Activated T-helper 1 cell treated with anti-CD3 and anti-CD28 coated beads, Interleukin-12 subunit alpha, Interleukin-12 subunit beta, Interleukin-2, Interleukin-4 antibody, amounts not matched to agents 30 ng/mL and 10 ng/mL and 1 ng/mL, durations not matched to agents 14 hours and 24 hours and 36 hours (primary cell): ENCODE measurements at regions not wholly inside any gene's neighbourhood (a gene's known extent, or its start where the extent isn't known, plus 50 kb on each side); places are given as distances from the start of the nearest gene placed in this dataset.

ENCODE experiments used
- DNase-seq: peaks from one replicate; pipeline ENCODE4 v3.0.0; 2021; ENCODE audit warnings: low spot score
- H3K27ac Mint-ChIP-seq: one replicate; pipeline ENCODE4 v1.8.0; 2021; ENCODE audit warnings: mild to moderate bottlenecking, mixed read lengths
- H3K27me3 Mint-ChIP-seq: one replicate; pipeline ENCODE4 v1.8.0; 2022; ENCODE audit warnings: mild to moderate bottlenecking, moderate library complexity, mixed read lengths; ENCODE audit not compliant: insufficient read depth
- H3K36me3 Mint-ChIP-seq: one replicate; pipeline ENCODE4 v1.8.0; 2021; ENCODE audit warnings: low read depth, mixed read lengths
- H3K4me1 Mint-ChIP-seq: one replicate; pipeline ENCODE4 v1.8.0; 2021; ENCODE audit warnings: low read depth, mixed read lengths
- H3K4me3 Mint-ChIP-seq: one replicate; pipeline ENCODE4 v1.8.0; 2021; ENCODE audit warnings: mild to moderate bottlenecking, moderate library complexity, mixed read lengths
- H3K9me3 Mint-ChIP-seq: one replicate; pipeline ENCODE4 v1.8.0; 2021; ENCODE audit warnings: mixed read lengths
- intact Hi-C: fragments of 100-400 bp; cut with micrococcal nuclease; formaldehyde crosslinking; loops from one replicate; pipeline ENCODE4 v1.15.1; 2024

- Mint-ChIP-seq H3K4me1 (peaks cover 20% of the 10 kb centered on the region), H3K36me3 (peaks cover 7% of the 10 kb centered on the region), H3K4me3 (peak overlapping the region; percentile 48), H3K9me3 (peaks cover 4% of the 10 kb centered on the region), H3K27ac (peak overlapping the region; percentile 64), H3K27me3 (peaks cover 56% of the 10 kb centered on the region)
- DNase-seq, result no peak
- intact Hi-C loops, result loop anchor here (5.0 to 10.0 kb wide), 3 partner anchors 152 to 2002 kb away; partner anchors contain the start of gene ZNF536
These were observed 149.0 kb upstream of the ZNF536 start for GRCh38 chr19:30222992-30223865.

DNA sequence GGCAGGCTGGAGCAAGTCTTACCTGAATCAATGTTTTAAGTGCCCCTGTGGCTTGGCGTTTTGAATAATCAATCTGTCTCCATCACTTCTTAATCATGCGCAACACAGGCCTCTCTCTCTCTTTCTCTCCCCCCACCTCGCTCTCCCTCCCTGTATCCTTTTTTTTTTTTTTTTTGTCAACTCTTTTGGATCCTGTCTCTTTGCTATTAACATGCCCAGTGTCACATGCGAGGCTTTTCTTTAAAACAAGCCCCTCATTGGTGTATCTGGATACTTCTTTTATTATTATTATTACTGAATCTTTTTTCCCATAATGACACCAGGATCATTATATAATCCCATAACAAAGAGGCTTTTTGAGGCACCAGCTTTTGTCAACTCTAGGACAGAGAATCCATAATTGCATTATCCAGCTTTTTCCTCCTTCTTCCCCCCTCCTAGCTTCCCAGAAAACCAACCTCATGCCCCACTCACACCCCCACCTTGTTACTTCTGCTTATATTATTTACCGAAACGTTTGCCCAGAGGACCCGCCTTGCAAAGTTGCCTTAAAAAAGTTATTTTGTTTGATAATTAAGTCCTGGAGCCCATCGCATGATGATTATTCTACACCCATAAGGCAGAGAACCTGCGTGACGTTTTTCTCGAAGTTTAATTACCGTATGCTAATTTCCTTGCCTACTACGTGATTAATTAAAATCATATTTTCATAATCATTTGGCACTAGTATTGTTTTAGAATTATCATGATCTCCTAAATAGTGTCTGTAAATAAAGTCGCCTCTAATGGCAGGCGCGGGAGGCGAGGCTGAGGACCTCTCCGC, 148.1 kb upstream of the ZNF536 start:
- peak overlapping the region; percentile 64 for H3K27ac Mint-ChIP-seq
- peak overlapping the region; percentile 15 for H3K4me3 Mint-ChIP-seq
- no peak for DNase-seq
- peaks cover 62% of the 10 kb centered on the region for H3K27me3 Mint-ChIP-seq
- peaks cover 20% of the 10 kb centered on the region for H3K4me1 Mint-ChIP-seq
- peaks cover 7% of the 10 kb centered on the region for H3K36me3 Mint-ChIP-seq
- intact Hi-C loops, result loop anchor here (5.0 to 10.0 kb wide), 3 partner anchors 151 to 2001 kb away; partner anchors contain the start of gene ZNF536
- H3K9me3 Mint-ChIP-seq, result peaks cover 4% of the 10 kb centered on the region

DNA sequence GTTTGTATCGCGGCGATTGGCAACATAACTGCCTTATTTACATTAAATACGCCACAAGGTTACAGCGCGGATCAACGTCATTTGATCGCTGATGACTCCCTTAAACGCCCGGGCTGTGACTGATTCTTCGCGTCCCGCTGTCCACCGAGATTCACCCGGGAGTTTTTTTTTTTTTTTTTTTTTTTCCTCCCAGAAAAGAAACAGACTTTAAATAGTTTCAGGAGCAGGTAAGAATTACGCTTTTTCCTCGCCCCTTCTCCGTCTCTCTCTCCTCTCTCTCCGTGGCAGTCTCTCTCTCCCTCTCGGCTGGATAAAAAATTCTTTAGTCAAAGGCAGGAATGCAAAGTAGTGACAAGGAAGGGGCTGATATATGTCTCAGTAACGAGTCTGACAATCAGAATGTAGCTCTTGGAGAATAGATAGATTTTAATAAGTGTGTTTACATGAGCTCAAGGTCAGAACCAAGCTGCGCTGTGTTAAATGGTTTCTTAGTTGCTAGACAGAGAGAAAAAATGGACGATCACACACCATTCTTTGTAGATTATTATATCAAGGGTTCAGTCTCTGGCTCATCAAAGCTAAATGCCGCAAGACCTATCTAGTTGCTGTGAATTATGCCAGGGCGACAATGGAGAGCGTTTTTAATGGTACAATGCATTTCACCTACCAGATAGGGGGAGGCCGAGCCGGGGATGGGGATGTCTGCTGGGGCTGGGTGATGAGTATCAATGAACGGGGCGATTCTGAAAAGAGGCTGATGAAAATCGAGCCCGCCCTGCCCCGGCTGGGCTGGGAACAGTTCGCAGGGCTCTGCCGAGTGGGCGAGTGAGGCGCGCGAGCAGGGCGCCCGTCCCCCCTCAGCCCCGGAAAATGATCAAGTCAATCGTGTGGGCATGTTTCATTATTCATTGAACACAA, 147.2 kb upstream of the ZNF536 start:
- intact Hi-C loops, result loop anchor here (5.0 to 10.0 kb wide), 4 partner anchors 150 to 2000 kb away; partner anchors contain the start of gene ZNF536
- Mint-ChIP-seq H3K27ac (peak overlapping the region; percentile 78), H3K4me1 (peaks cover 20% of the 10 kb centered on the region), H3K9me3 (peaks cover 4% of the 10 kb centered on the region), H3K36me3 (peaks cover 7% of the 10 kb centered on the region), H3K4me3 (peak overlapping the region; percentile 62), H3K27me3 (peaks cover 66% of the 10 kb centered on the region)
- DNase-seq, result no peak

DNA sequence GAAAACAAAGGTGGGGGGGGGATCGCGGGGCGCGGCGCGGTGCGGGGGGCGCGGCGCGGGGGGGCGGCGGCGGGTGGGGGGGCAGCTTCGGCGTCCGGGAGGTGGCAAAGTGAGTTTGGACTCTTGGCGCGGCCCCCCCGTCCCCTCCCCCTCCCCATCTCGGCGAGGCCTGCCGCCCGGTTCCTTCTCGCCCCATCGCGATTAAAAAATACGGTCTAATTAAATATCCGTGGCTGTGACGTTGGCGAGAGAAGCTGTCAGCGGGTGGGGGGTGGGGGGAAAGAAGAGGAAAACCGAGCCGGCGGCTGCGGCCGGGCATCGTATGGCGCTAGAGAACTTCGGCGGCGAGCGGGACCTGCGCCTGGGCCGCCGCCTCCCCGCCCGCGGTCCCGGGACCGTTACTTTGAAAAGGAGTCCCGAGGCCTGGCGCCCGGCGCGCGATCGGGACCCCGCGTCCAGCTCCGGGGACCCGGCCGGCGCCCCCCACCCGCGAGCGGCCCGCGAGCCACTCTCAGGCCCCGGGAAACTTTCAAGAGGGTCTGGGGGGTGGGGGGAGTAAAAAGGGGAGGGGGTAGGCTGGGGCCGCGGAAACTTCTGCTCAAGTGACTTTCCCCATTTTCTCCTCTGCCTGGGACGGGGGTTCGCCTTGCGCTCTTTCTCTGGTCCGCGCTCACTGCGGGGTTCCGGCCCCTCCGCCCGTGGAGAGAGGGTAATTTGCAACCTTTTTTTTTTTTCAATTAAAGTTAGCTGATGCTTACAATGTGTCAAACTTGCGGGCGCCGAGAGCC, 146.3 kb upstream of the ZNF536 start:
- no peak for DNase-seq
- Mint-ChIP-seq H3K27ac (peak overlapping the region; percentile 63), H3K36me3 (peaks cover 7% of the 10 kb centered on the region), H3K4me1 (peaks cover 20% of the 10 kb centered on the region), H3K9me3 (peaks cover 4% of the 10 kb centered on the region), H3K27me3 (peaks cover 71% of the 10 kb centered on the region), H3K4me3 (peak overlapping the region; percentile 51)
- intact Hi-C loops, result loop anchor here (2.0 to 10.0 kb wide), 4 partner anchors 149 to 1999 kb away; partner anchors contain the start of gene ZNF536

GRCh38 chr19:30226464-30227011, 145.6 kb upstream of the ZNF536 start:
- H3K36me3 Mint-ChIP-seq, result peaks cover 7% of the 10 kb centered on the region

DNA sequence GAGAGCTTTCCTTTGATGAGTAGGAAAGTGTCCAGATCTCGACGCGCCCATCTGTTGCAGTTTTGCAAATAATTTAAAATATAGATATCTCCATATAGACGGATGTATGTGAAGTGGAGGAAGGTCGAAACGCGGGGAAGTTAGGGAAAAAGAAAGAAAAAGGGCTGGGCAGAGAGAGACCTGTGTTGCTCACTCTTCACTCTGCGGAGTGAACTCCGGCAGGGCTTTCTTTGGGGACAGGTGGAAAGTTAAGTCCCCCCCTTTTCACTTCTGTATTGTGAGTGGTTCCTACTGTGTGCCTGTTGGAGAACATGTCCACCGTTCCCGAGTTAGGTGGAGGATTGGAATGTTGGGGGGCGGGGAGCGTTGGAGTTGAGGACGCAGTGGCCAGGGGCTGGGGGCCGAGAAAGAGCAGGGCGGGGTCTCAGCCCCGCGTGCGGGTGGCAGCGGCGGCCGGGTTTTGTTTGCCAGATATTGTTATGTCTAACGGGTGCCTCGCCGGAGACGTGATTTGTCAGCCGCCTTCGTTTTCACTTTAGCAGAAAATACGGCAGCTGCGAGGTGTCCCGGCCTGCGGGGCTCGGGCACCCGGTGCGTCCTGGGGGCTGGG, 145.1 kb upstream of the ZNF536 start:
- H3K9me3 Mint-ChIP-seq, result peaks cover 4% of the 10 kb centered on the region
- H3K27ac Mint-ChIP-seq, result peak overlapping the region; percentile 87
- no peak for DNase-seq

More at GRCh38 chr19:30226464-30227011, 145.6 kb upstream of the ZNF536 start:
- peaks cover 20% of the 10 kb centered on the region for H3K4me1 Mint-ChIP-seq
- H3K9me3 Mint-ChIP-seq, result peaks cover 4% of the 10 kb centered on the region
- intact Hi-C loops, result loop anchor here (2.0 to 10.0 kb wide), 4 partner anchors 148 to 1998 kb away; partner anchors contain the start of gene ZNF536
- no peak for DNase-seq
- H3K4me3 Mint-ChIP-seq, result peak overlapping the region; percentile 86
- H3K27me3 Mint-ChIP-seq, result peaks cover 70% of the 10 kb centered on the region
- H3K27ac Mint-ChIP-seq, result peak overlapping the region; percentile 87

DNA sequence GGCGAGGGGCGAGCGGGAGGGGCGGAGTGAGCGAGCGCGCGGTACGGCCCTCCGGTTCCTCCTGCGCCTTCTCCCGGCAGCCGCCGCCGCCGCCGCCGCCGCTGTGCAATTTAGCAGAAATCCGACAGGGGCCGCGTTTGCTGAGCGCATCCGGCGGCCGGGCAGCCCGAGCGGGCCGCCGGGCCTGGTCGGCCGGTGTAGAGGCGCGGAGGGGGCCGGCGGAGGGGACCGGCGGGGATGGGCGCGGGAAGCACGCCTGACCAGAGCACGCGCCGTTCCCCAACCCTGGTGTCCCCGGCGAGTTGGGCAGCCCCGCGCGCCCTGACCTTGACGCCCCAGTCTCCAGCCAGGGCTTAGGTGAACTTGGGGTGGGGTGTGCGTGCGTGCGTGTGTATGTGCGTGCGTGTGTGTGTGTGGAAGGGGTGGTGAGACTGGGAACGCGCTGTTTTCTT, 144.5 kb upstream of the ZNF536 start:
- Mint-ChIP-seq H3K4me3 (peak overlapping the region; percentile 3), H3K27me3 (peaks cover 62% of the 10 kb centered on the region), H3K9me3 (peaks cover 4% of the 10 kb centered on the region), H3K36me3 (peaks cover 7% of the 10 kb centered on the region), H3K27ac (no peak overlapping the region), H3K4me1 (peaks cover 20% of the 10 kb centered on the region)
- peak; percentile 55 for DNase-seq
- intact Hi-C loops, result loop anchor here (2.0 to 10.0 kb wide), 4 partner anchors 147 to 1997 kb away; partner anchors contain the start of gene ZNF536

More for the DNA sequence above, 145.1 kb upstream of the ZNF536 start:
- Mint-ChIP-seq H3K27me3 (peaks cover 64% of the 10 kb centered on the region), H3K4me1 (peaks cover 20% of the 10 kb centered on the region), H3K4me3 (peak overlapping the region; percentile 86), H3K36me3 (peaks cover 7% of the 10 kb centered on the region)
- intact Hi-C loops, result loop anchor here (2.0 to 10.0 kb wide), 4 partner anchors 148 to 1998 kb away; partner anchors contain the start of gene ZNF536

GRCh38 chr19:30228113-30228834, 143.9 kb upstream of the ZNF536 start:
- intact Hi-C loops, result loop anchor here (5.0 to 10.0 kb wide), 3 partner anchors 147 to 1997 kb away; partner anchors contain the start of gene ZNF536
- peaks cover 7% of the 10 kb centered on the region for H3K36me3 Mint-ChIP-seq
- peaks cover 20% of the 10 kb centered on the region for H3K4me1 Mint-ChIP-seq
- H3K4me3 Mint-ChIP-seq, result peak overlapping the region; percentile 3
- H3K9me3 Mint-ChIP-seq, result peaks cover 4% of the 10 kb centered on the region
- no peak overlapping the region for H3K27ac Mint-ChIP-seq
- peaks cover 57% of the 10 kb centered on the region for H3K27me3 Mint-ChIP-seq
- DNase-seq, result no peak

- Mint-ChIP-seq H3K4me1 (peaks cover 20% of the 10 kb centered on the region), H3K27ac (no peak overlapping the region), H3K36me3 (peaks cover 7% of the 10 kb centered on the region), H3K9me3 (peaks cover 4% of the 10 kb centered on the region), H3K4me3 (peak overlapping the region; percentile 53), H3K27me3 (peaks cover 52% of the 10 kb centered on the region)
- no peak for DNase-seq
- intact Hi-C loops, result loop anchor here (5.0 to 10.0 kb wide), 3 partner anchors 146 to 1996 kb away; partner anchors contain the start of gene ZNF536
These were observed 143.2 kb upstream of the ZNF536 start for GRCh38 chr19:30228835-30229524.
